CD4-positive, alpha-beta T cell treated with Interleukin-6 at 100 ng/mL for 8 hours (primary cell): ENCODE measurements at regions not wholly inside any gene's neighbourhood (a gene's known extent, or its start where the extent isn't known, plus 50 kb on each side); places are given as distances from the start of the nearest gene placed in this dataset.

ENCODE experiments used
- DNase-seq: peaks from one replicate; pipeline ENCODE4 v3.0.0-alpha.2; 2020; ENCODE audit warnings: mixed read lengths, low spot score

GRCh38 chr20:57025666-57026224 lies 240.7 kb downstream of the BMP7 start:
- no peak for DNase-seq

- DNase-seq: no peak
Observed at GRCh38 chr20:57027777-57028176, 238.7 kb downstream of the BMP7 start.

GRCh38 chr20:57030611-57031600 lies 235.5 kb downstream of the BMP7 start:
- DNase-seq: no peak

- DNase-seq: no peak
Observed at GRCh38 chr20:57031867-57032355, 234.5 kb downstream of the BMP7 start.

- no peak for DNase-seq
Observed at GRCh38 chr20:57032847-57033246, 233.6 kb downstream of the BMP7 start.

- DNase-seq: no peak
Observed at GRCh38 chr20:57034001-57034400, 232.4 kb downstream of the BMP7 start.

- no peak for DNase-seq
Observed at GRCh38 chr20:57037689-57038088, 228.8 kb downstream of the BMP7 start.

GRCh38 chr20:57038608-57039440 lies 227.6 kb downstream of the BMP7 start:
- DNase-seq: no peak

- no peak for DNase-seq
Observed at GRCh38 chr20:57040466-57040865, 226.0 kb downstream of the BMP7 start.

- DNase-seq: no peak
Observed at GRCh38 chr20:57040924-57041323, 225.5 kb downstream of the BMP7 start.

- no peak for DNase-seq
Observed at GRCh38 chr20:57043091-57043490, 223.3 kb downstream of the BMP7 start.

GRCh38 chr20:57043669-57044268 lies 222.7 kb downstream of the BMP7 start:
- DNase-seq: no peak

GRCh38 chr20:57047281-57048026 lies 219.0 kb downstream of the BMP7 start:
- DNase-seq: no peak

- no peak for DNase-seq
Observed at GRCh38 chr20:57048027-57048869, 218.2 kb downstream of the BMP7 start.

GRCh38 chr20:57049296-57049695 lies 217.1 kb downstream of the BMP7 start:
- no peak for DNase-seq

GRCh38 chr20:57051096-57051495 lies 215.3 kb downstream of the BMP7 start:
- DNase-seq: no peak

GRCh38 chr20:57053067-57053466 lies 213.4 kb downstream of the BMP7 start:
- no peak for DNase-seq

- DNase-seq: no peak
Observed at GRCh38 chr20:57053793-57054552, 212.5 kb downstream of the BMP7 start.

GRCh38 chr20:57055345-57055744 lies 211.1 kb downstream of the BMP7 start:
- DNase-seq: no peak

GRCh38 chr20:57056651-57057050 lies 209.8 kb downstream of the BMP7 start:
- DNase-seq: no peak
